DND-41 (cell line): ENCODE measurements at regions not wholly inside any gene's neighbourhood (a gene's known extent, or its start where the extent isn't known, plus 50 kb on each side); places are given as distances from the start of the nearest gene placed in this dataset.

Experiments
- CTCF ChIP-seq: IDR thresholded peaks from 2 replicates; pipeline ENCODE4 v1.5.1; 2012; ENCODE audit warnings: borderline replicate concordance, low read length, moderate library complexity, mild to moderate bottlenecking; ENCODE audit not compliant: poor library complexity, severe bottlenecking; ENCODE audit errors: extremely low read depth
- EZH2 ChIP-seq: IDR thresholded peaks from 3 replicates; pipeline ENCODE4 v1.6.1; 2012; ENCODE audit warnings: borderline replicate concordance, low read depth, mild to moderate bottlenecking, moderate library complexity, low read length, inconsistent platforms; ENCODE audit not compliant: severe bottlenecking

- no peak for TF ChIP-seq CTCF
- no peak for TF ChIP-seq EZH2
Observed at GRCh38 chr1:8139941-8140340, 113.8 kb upstream of the ERRFI1 start.
